Prostate gland (tissue), 2 donors: ENCODE measurements at regions not wholly inside any gene's neighbourhood (a gene's known extent, or its start where the extent isn't known, plus 50 kb on each side); places are given as distances from the start of the nearest gene placed in this dataset.

ENCODE experiments used
- DNase-seq: peaks from one replicate; pipeline ENCODE4 v3.0.0-alpha.2; 2019; ENCODE audit warnings: low spot score
- H3K27ac ChIP-seq, 2 donors: fragments of 200-600 bp; sonication (generic); 2 replicates each; pipeline ENCODE4 v1.5.1; 2017 to 2019
- H3K27me3 ChIP-seq: fragments of 200-600 bp; sonication (generic); replicated peaks from 2 replicates; pipeline ENCODE4 v1.5.1; 2019; ENCODE audit not compliant: insufficient read depth
- H3K36me3 ChIP-seq, 2 donors: fragments of 200-600 bp; sonication (generic); 1 replicate in 1 of 2; 2 replicates in 1 of 2; pipeline versions ENCODE4 v1.5.1 to v1.8.1; 2017 to 2019
- H3K4me1 ChIP-seq: fragments of 200-600 bp; sonication (generic); replicated peaks from 2 replicates; pipeline ENCODE4 v1.5.1; 2019
- H3K4me3 ChIP-seq, 2 donors: fragments of 200-600 bp; sonication (generic); 2 replicates each; pipeline ENCODE4 v1.5.1; 2017 to 2019
- H3K9me3 ChIP-seq: fragments of 200-600 bp; sonication (generic); 2 replicates; pipeline ENCODE4 v1.5.1; 2017
- CTCF ChIP-seq, 4 experiments: fragments of 200-600 bp in 2 of 4; fragments of 450-650 bp in 2 of 4; sonication (generic) in 2 of 4; IDR thresholded peaks; 1 replicate in 3 of 4; 2 replicates in 1 of 4; pipeline ENCODE4 v1.5.1; 2016 to 2019; ENCODE audit warnings: antibody characterized with exemption in 4 of 4, mild to moderate bottlenecking in 2 of 4, moderate library complexity in 2 of 4
- POLR2A ChIP-seq: fragments of 450-650 bp; IDR thresholded peaks from one replicate; pipeline ENCODE4 v1.6.1; 2016; ENCODE audit warnings: antibody characterized with exemption, mild to moderate bottlenecking
- POLR2AphosphoS5 ChIP-seq: sonication (generic); formaldehyde crosslinking; IDR thresholded peaks from one replicate; pipeline ENCODE4 v1.6.1; 2017; ENCODE audit warnings: antibody characterized with exemption
- WGBS: methylation state at CpG from one replicate; pipeline ENCODE4 v1.1.5; 2018; 5-methylcytosine and 5-hydroxymethylcytosine counted together
- intact Hi-C: fragments of 100-400 bp; cut with DNase I; formaldehyde crosslinking; loops from one replicate; pipeline ENCODE4 v1.14.2; 2022

DNA sequence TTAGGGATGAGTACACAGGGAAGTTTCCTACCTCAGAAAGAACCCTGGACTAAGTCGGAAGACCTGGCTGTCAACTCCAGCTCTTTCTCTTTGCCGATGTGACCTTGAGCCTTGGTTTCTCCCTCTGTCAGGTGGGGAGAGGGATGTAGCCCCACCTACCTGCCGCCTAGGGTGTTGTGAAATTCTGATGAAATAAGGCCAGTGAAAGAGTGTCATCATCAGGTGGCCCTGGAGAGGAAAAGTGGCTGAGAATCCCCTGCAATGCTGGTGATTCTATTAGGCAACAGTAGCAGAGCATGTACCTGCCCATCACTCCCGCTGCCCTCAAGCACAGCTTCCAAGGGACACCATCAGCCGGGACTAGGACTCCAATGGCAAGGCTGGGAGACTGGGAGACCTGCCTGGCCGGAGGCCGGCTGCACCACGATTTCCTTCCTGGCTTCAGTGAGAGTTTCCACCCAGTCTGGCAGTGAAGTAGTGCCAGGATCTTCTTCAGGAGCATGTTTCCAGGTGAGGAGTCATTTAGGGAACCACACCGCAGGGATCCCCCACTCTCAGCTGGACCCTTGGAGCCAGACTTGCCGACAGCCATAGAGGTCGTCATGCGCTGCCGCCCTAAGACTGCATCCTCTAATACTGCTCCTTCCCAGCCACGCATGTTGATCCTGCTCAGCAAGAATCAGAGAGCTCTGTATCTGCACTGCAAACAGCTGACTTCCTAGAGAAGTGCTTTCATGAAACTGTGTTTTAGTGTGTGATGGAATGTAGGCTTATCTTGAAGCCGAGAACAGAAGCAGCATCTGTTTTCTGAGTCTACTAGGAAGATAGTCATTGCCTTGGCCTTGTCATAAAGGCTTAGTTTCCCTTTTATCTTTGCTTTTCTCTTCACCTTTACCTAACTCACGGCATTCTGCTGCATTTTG, 88.0 kb upstream of the F3 start:
- H3K9me3 ChIP-seq, result no peaks in the 10 kb centered on the region
- no peak overlapping the region for H3K4me3 ChIP-seq
- intact Hi-C loops, result no loop called here
- no peaks in the 10 kb centered on the region for H3K36me3 ChIP-seq
- no peak for TF ChIP-seq POLR2AphosphoS5
- TF ChIP-seq POLR2A, result no peak
- no peak for TF ChIP-seq CTCF (IDR thresholded peaks at IDR 0.05)
- H3K27me3 ChIP-seq, result no peaks in the 10 kb centered on the region
- H3K27ac ChIP-seq, result no peak overlapping the region
- H3K4me1 ChIP-seq, result no peaks in the 10 kb centered on the region
- DNase-seq, result no peak
- WGBS, result 92% methylated on average over 14 of the region's 16 CpGs

DNA sequence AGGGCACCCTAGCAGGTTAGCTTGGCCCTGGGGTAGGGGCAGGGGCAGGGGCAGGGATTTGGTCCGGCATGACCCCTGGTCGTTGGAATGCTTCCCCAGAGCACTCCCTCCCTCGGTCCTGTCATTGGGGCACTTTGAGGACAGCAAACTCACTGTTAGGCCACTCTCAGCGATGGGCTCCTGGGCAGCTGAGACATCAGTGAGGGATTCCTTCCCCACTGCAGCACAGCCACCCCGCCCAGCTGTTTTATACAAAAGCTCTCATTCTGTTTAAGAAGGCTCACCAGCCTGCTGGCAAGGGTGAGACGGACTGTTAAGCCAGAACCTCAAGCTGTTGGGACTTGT, 86.9 kb upstream of the F3 start:
- intact Hi-C loops, result no loop called here
- no peak for TF ChIP-seq POLR2A
- TF ChIP-seq CTCF (IDR thresholded peaks at IDR 0.05), result no peak
- TF ChIP-seq POLR2AphosphoS5, result no peak
- H3K4me3 ChIP-seq, result no peak overlapping the region
- no peaks in the 10 kb centered on the region for H3K4me1 ChIP-seq
- no peak for DNase-seq
- H3K27me3 ChIP-seq, result no peaks in the 10 kb centered on the region
- no peaks in the 10 kb centered on the region for H3K9me3 ChIP-seq
- H3K27ac ChIP-seq, result no peak overlapping the region
- no peaks in the 10 kb centered on the region for H3K36me3 ChIP-seq
- WGBS, result 89% methylated on average over 4 of the region's 6 CpGs

GRCh38 chr1:94627771-94628498, 86.4 kb upstream of the F3 start:
- TF ChIP-seq CTCF (IDR thresholded peaks at IDR 0.05), result no peak
- TF ChIP-seq POLR2AphosphoS5, result no peak
- no peak for TF ChIP-seq POLR2A
- no peak for DNase-seq
- WGBS, result 99% methylated on average over 10 of the region's 10 CpGs
- intact Hi-C loops, result no loop called here
- no peaks in the 10 kb centered on the region for H3K36me3 ChIP-seq
- no peaks in the 10 kb centered on the region for H3K27me3 ChIP-seq
- no peaks in the 10 kb centered on the region for H3K4me1 ChIP-seq
- H3K9me3 ChIP-seq, result no peaks in the 10 kb centered on the region
- H3K4me3 ChIP-seq, result no peak overlapping the region
- no peak overlapping the region for H3K27ac ChIP-seq

DNA sequence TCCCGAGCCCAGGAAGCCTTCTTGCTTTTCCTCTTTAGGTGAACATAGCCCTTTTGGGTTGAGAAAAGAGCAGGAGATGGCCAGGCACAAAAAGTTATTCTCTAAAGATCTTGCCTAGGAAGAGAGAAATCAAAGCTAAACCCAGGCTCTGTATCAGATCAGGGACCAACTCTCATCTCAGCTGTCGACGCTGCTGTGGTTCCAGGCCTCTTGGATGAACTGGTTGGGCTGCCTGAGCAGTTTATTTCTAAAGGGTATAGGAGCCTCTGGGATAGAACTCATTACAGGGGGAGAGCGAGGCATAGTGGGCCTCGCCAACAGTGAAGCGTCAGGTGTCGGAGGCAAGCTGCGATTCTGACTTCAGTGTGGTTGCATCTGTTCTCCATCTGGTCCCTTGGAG, 82.6 kb upstream of the F3 start:
- no peak for DNase-seq
- WGBS, result 91% methylated on average over 8 of the region's 8 CpGs
- no peak for TF ChIP-seq CTCF (IDR thresholded peaks at IDR 0.05)
- no peak for TF ChIP-seq POLR2A
- no peak for TF ChIP-seq POLR2AphosphoS5

More for the DNA sequence above, 82.6 kb upstream of the F3 start:
- Histone ChIP-seq H3K4me1 (peaks cover 7% of the 10 kb centered on the region), H3K4me3 (no peak overlapping the region), H3K27me3 (no peaks in the 10 kb centered on the region), H3K36me3 (no peaks in the 10 kb centered on the region), H3K27ac (no peak overlapping the region), H3K9me3 (no peaks in the 10 kb centered on the region)
- intact Hi-C loops, result no loop called here
